GM13976 (cell line): ENCODE measurements at regions not wholly inside any gene's neighbourhood (a gene's known extent, or its start where the extent isn't known, plus 50 kb on each side); places are given as distances from the start of the nearest gene placed in this dataset.

Source experiments
- DNase-seq: peaks from one replicate; pipeline ENCODE4 v3.0.0; 2012; ENCODE audit warnings: low spot score
- CTCF ChIP-seq: IDR thresholded peaks from 2 replicates; pipeline ENCODE4 v1.5.1; 2012; ENCODE audit warnings: borderline replicate concordance, mild to moderate bottlenecking; ENCODE audit not compliant: insufficient read depth; ENCODE audit errors: extremely low read depth, missing control alignments, control extremely low read depth
- in situ Hi-C: fragments of 300-500 bp; cut with MboI; formaldehyde crosslinking; loops from one replicate; pipeline ENCODE4 v1.12.0; 2022; ENCODE audit warnings: low sequenced_read_pairs, mixed read lengths, inconsistent platforms; ENCODE audit not compliant: unreplicated experiment

GRCh38 chr11:27217496-27217895 is 145.5 kb downstream of the CCDC34 start:
- in situ Hi-C loops: no loop called here

GRCh38 chr11:27216270-27217149 is 146.5 kb downstream of the CCDC34 start:
- no peak for TF ChIP-seq CTCF
- DNase-seq: no peak
- in situ Hi-C loops: no loop called here

More at GRCh38 chr11:27217496-27217895, 145.5 kb downstream of the CCDC34 start:
- no peak for TF ChIP-seq CTCF
- DNase-seq: no peak

GRCh38 chr11:27215471-27216269 is 147.3 kb downstream of the CCDC34 start:
- DNase-seq: no peak
- no peak for TF ChIP-seq CTCF
- in situ Hi-C loops: no loop called here

- no peak for TF ChIP-seq CTCF
- no peak for DNase-seq
- in situ Hi-C loops: no loop called here
Observed at GRCh38 chr11:27214713-27215112, 148.3 kb downstream of the CCDC34 start.

- DNase-seq: no peak
- in situ Hi-C loops: no loop called here
- no peak for TF ChIP-seq CTCF
Observed at GRCh38 chr11:27213232-27213660, 149.8 kb downstream of the CCDC34 start.

- TF ChIP-seq CTCF: no peak
- DNase-seq: no peak
- in situ Hi-C loops: no loop called here
Observed at GRCh38 chr11:27212248-27212780, 150.7 kb downstream of the CCDC34 start.
